ENCODE measurements at regions not wholly inside any gene's neighbourhood (a gene's known extent, or its start where the extent isn't known, plus 50 kb on each side); places are given as distances from the start of the nearest gene placed in this dataset.

GRCh38 chr6:22106961-22107360 lies 189.9 kb downstream of the PRL start:
- CTCF ChIA-PET, result no interaction called here
- no TSS peak for BruUV-seq (replicated peaks)
- intact Hi-C loops (cut with micrococcal nuclease), result no loop called here

More at GRCh38 chr6:22106961-22107360, 189.9 kb downstream of the PRL start:
- Histone ChIP-seq H4K5ac (ENCODE audit: low read depth, low read length) (no peak overlapping the region), H3K9me1 (ENCODE audit: insufficient read depth, low read length) (no peaks in the 10 kb centered on the region; the same call in 1 of the 2 replicates), H3K36me3 (ENCODE audit: control insufficient read depth, insufficient read depth, low read length) (no peaks in the 10 kb centered on the region), H3K23ac (ENCODE audit: low read depth, low read length) (no peak overlapping the region), H3K4me2 (ENCODE audit: low read depth, low read length) (no peak overlapping the region), H4K91ac (ENCODE audit: insufficient read depth, low read depth, low read length) (no peak overlapping the region), H3K27me3 (ENCODE audit: control insufficient read depth, insufficient read depth, low read length) (no peaks in the 10 kb centered on the region), H3K27ac (ENCODE audit: insufficient read depth, low read length) (no peak overlapping the region), H2BK120ac (ENCODE audit: low read depth, low read length) (no peak overlapping the region), H4K20me1 (ENCODE audit: insufficient read depth, low read length) (no peaks in the 10 kb centered on the region), H2AK5ac (ENCODE audit: low read depth, low read length) (no peak overlapping the region), H3K4me3 (ENCODE audit: insufficient read depth, low read depth, low read length) (no peak overlapping the region), H2BK5ac (ENCODE audit: low read depth, low read length, poor library complexity, severe bottlenecking) (no peak overlapping the region), H3K4ac (ENCODE audit: low read depth, low read length) (no peak overlapping the region), H3K79me1 (ENCODE audit: low read depth in 1 of 2, low read length in 2 of 2) (no peaks in the 10 kb centered on the region), H4K8ac (ENCODE audit: low read depth in 2 of 2, low read length in 2 of 2) (no peak overlapping the region), H3K18ac (ENCODE audit: low read depth, low read length) (no peak overlapping the region), H2AFZ (replicated peaks; ENCODE audit: low read length, poor library complexity) (no peak overlapping the region), H2BK15ac (ENCODE audit: low read depth, low read length) (no peak overlapping the region), H2AK9ac (replicated peaks; ENCODE audit: low read depth, low read length, poor library complexity) (no peak overlapping the region), H2BK20ac (ENCODE audit: low read depth, low read length) (no peak overlapping the region), H3K9ac (ENCODE audit: low read depth, low read length) (no peak overlapping the region), H3K56ac (ENCODE audit: extremely low read depth, insufficient read depth, low read length) (no peak overlapping the region), H3K4me1 (ENCODE audit: control insufficient read depth, insufficient read depth, low read length) (peaks cover 4% of the 10 kb centered on the region; the same call in 1 of the 2 replicates), H3K14ac (replicated peaks; ENCODE audit: low read depth, low read length) (no peak overlapping the region), H3K9me3 (ENCODE audit: control insufficient read depth, insufficient read depth, low read length) (no peaks in the 10 kb centered on the region)
- DNase-seq (no peak), ATAC-seq (ENCODE audit: low read depth) (no peak)
- TF ChIP-seq CEBPB (IDR thresholded peaks at IDR 0.05; ENCODE audit: low read depth, low read length), result no peak
- TF ChIP-seq MAZ (IDR thresholded peaks at IDR 0.05; ENCODE audit: borderline replicate concordance, low read depth, low read length), result no peak
- no peak for TF ChIP-seq MXI1 (IDR thresholded peaks at IDR 0.05; ENCODE audit: borderline replicate concordance, low read depth, low read length)
- no peak for TF ChIP-seq BHLHE40 (IDR thresholded peaks at IDR 0.05; ENCODE audit: low read depth, low read length)
- TF ChIP-seq MAFK (IDR thresholded peaks at IDR 0.05; ENCODE audit: low read depth, low read length), result no peak
- no peak for TF ChIP-seq RCOR1 (IDR thresholded peaks at IDR 0.05; ENCODE audit: insufficient replicate concordance, low read length)
- no peak for TF ChIP-seq SMC3 (IDR thresholded peaks at IDR 0.05; ENCODE audit: low read depth, low read length)
- no CpG with 5 or more reads among the region's 3 CpGs for WGBS, 2 experiments (ENCODE audit: extremely low coverage in 2 of 2, insufficient read length in 1 of 2)
- dilution Hi-C loops (cut with HindIII; ENCODE audit: low sequenced_read_pairs, unreplicated experiment) (no loop called here), in situ Hi-C loops (cut with MboI; ENCODE audit: low sequenced_read_pairs) (no loop called here)
- POLR2A ChIA-PET (ENCODE audit: unreplicated experiment), result no interaction called here
